Karpas-422 (cell line): ENCODE measurements at regions not wholly inside any gene's neighbourhood (a gene's known extent, or its start where the extent isn't known, plus 50 kb on each side); places are given as distances from the start of the nearest gene placed in this dataset.

Source experiments
- DNase-seq: peaks from one replicate; pipeline ENCODE4 v3.0.0-alpha.2; 2015
- H2AFZ ChIP-seq: fragments of 200-600 bp; sonication (generic); 2 replicates; pipeline ENCODE4 v1.6.1; 2014; ENCODE audit warnings: antibody characterized with exemption, low read length, mixed read lengths
- H3K27ac ChIP-seq: fragments of 200-600 bp; sonication (generic); 2 replicates; pipeline ENCODE4 v1.5.1; 2014; ENCODE audit warnings: mild to moderate bottlenecking, low read length, moderate library complexity
- H3K27me3 ChIP-seq: fragments of 200-600 bp; sonication (generic); 2 replicates; pipeline ENCODE4 v1.6.1; 2014; ENCODE audit warnings: low read length, mixed read lengths
- H3K36me3 ChIP-seq: fragments of 200-600 bp; sonication (generic); 2 replicates; pipeline ENCODE4 v1.6.1; 2014; ENCODE audit warnings: low read length, mixed read lengths; ENCODE audit not compliant: insufficient read depth
- H3K4me1 ChIP-seq: fragments of 200-600 bp; sonication (generic); 2 replicates; pipeline ENCODE4 v1.6.1; 2014; ENCODE audit warnings: mild to moderate bottlenecking, low read length, mixed read lengths
- H3K4me2 ChIP-seq: fragments of 200-600 bp; sonication (generic); 2 replicates; pipeline ENCODE4 v1.6.1; 2014; ENCODE audit warnings: low read length, low read depth, mild to moderate bottlenecking; ENCODE audit not compliant: poor library complexity, severe bottlenecking
- H3K4me3 ChIP-seq: fragments of 200-600 bp; sonication (generic); 2 replicates; pipeline ENCODE4 v1.5.1; 2014; ENCODE audit warnings: mild to moderate bottlenecking, antibody characterized with exemption, low read length, mixed read lengths
- H3K79me2 ChIP-seq: fragments of 200-600 bp; sonication (generic); 2 replicates; pipeline ENCODE4 v1.6.1; 2014; ENCODE audit warnings: mild to moderate bottlenecking, low read length, mixed read lengths
- H3K9ac ChIP-seq: fragments of 200-600 bp; sonication (generic); 2 replicates; pipeline ENCODE4 v1.6.0; 2014; ENCODE audit warnings: low read length
- H3K9me2 ChIP-seq: fragments of 200-600 bp; sonication (generic), shearing (Covaris generic); replicated peaks from 2 replicates; pipeline ENCODE4 v1.6.0; 2014; ENCODE audit warnings: mild to moderate bottlenecking, low read length, moderate library complexity; ENCODE audit not compliant: insufficient read depth
- H3K9me3 ChIP-seq: fragments of 300-700, 200-600 bp; sonication (generic); 2 replicates; pipeline ENCODE4 v1.6.1; 2014; ENCODE audit warnings: low read length, mixed read lengths
- H4K20me1 ChIP-seq: fragments of 200-600 bp; sonication (generic); 2 replicates; pipeline ENCODE4 v1.6.1; 2014; ENCODE audit warnings: mild to moderate bottlenecking, antibody characterized with exemption, low read length, low read depth; ENCODE audit not compliant: insufficient read depth

- Histone ChIP-seq H3K9me2 (no peaks in the 10 kb centered on the region), H2AFZ (no peak overlapping the region), H3K4me3 (no peak overlapping the region), H3K79me2 (no peaks in the 10 kb centered on the region), H3K4me2 (no peak overlapping the region), H3K9me3 (no peaks in the 10 kb centered on the region), H3K4me1 (peaks cover 6% of the 10 kb centered on the region), H3K27ac (no peak overlapping the region), H3K9ac (no peak overlapping the region), H4K20me1 (no peaks in the 10 kb centered on the region), H3K36me3 (no peaks in the 10 kb centered on the region), H3K27me3 (no peaks in the 10 kb centered on the region)
- no peak for DNase-seq
Measured at GRCh38 chrX:40931921-40932320, 153.3 kb upstream of the USP9X start.

- Histone ChIP-seq H3K9me2 (no peaks in the 10 kb centered on the region), H3K9ac (peak overlapping the region; percentile 18; the same call in 1 of the 2 replicates), H2AFZ (no peak overlapping the region), H3K4me3 (no peak overlapping the region), H3K4me2 (peak overlapping the region; percentile 42), H3K4me1 (peaks cover 6% of the 10 kb centered on the region), H3K36me3 (no peaks in the 10 kb centered on the region), H3K9me3 (no peaks in the 10 kb centered on the region), H4K20me1 (no peaks in the 10 kb centered on the region), H3K27ac (no peak overlapping the region), H3K79me2 (no peaks in the 10 kb centered on the region), H3K27me3 (no peaks in the 10 kb centered on the region)
- DNase-seq: no peak
Measured at GRCh38 chrX:40933132-40933705, 152.0 kb upstream of the USP9X start.

- no peaks in the 10 kb centered on the region for H3K9me3 ChIP-seq
- no peaks in the 10 kb centered on the region for H4K20me1 ChIP-seq
- H3K79me2 ChIP-seq: no peaks in the 10 kb centered on the region
- no peak overlapping the region for H3K27ac ChIP-seq
- H3K4me1 ChIP-seq: peaks cover 6% of the 10 kb centered on the region
- H3K36me3 ChIP-seq: no peaks in the 10 kb centered on the region
- DNase-seq: no peak
- H3K9me2 ChIP-seq: no peaks in the 10 kb centered on the region
- H3K27me3 ChIP-seq: no peaks in the 10 kb centered on the region
- peak overlapping the region; percentile 42 for H3K4me2 ChIP-seq
- H3K4me3 ChIP-seq: no peak overlapping the region
- no peak overlapping the region for H2AFZ ChIP-seq
- H3K9ac ChIP-seq: no peak overlapping the region
Measured at GRCh38 chrX:40933706-40934425, 151.4 kb upstream of the USP9X start.

- Histone ChIP-seq H3K9me2 (no peaks in the 10 kb centered on the region), H3K4me3 (no peak overlapping the region), H3K27ac (no peak overlapping the region), H3K79me2 (no peaks in the 10 kb centered on the region), H3K27me3 (no peaks in the 10 kb centered on the region; the same call in 1 of the 2 replicates), H3K9ac (no peak overlapping the region), H3K4me1 (peaks cover 6% of the 10 kb centered on the region), H3K9me3 (no peaks in the 10 kb centered on the region), H2AFZ (no peak overlapping the region), H4K20me1 (no peaks in the 10 kb centered on the region), H3K4me2 (no peak overlapping the region), H3K36me3 (no peaks in the 10 kb centered on the region)
- DNase-seq: no peak
Measured at GRCh38 chrX:40936827-40937226, 148.4 kb upstream of the USP9X start.

- Histone ChIP-seq H3K4me2 (no peak overlapping the region), H3K9ac (no peak overlapping the region), H3K4me1 (peaks cover 2% of the 10 kb centered on the region; the same call in 1 of the 2 replicates), H3K9me3 (no peaks in the 10 kb centered on the region), H3K9me2 (no peaks in the 10 kb centered on the region), H3K36me3 (no peaks in the 10 kb centered on the region), H3K27me3 (no peaks in the 10 kb centered on the region; the same call in 1 of the 2 replicates), H2AFZ (no peak overlapping the region), H3K79me2 (no peaks in the 10 kb centered on the region), H4K20me1 (no peaks in the 10 kb centered on the region), H3K4me3 (no peak overlapping the region), H3K27ac (no peak overlapping the region)
- no peak for DNase-seq
Measured at GRCh38 chrX:40938423-40938822, 146.8 kb upstream of the USP9X start.

- H3K9me2 ChIP-seq: no peaks in the 10 kb centered on the region
- DNase-seq: no peak
- no peaks in the 10 kb centered on the region for H3K4me1 ChIP-seq
- H3K4me2 ChIP-seq: no peak overlapping the region
- H3K9me3 ChIP-seq: no peaks in the 10 kb centered on the region
- H3K9ac ChIP-seq: no peak overlapping the region
- no peaks in the 10 kb centered on the region for H3K79me2 ChIP-seq
- no peak overlapping the region for H3K27ac ChIP-seq
- H3K27me3 ChIP-seq: no peaks in the 10 kb centered on the region; the same call in 1 of the 2 replicates
- H4K20me1 ChIP-seq: no peaks in the 10 kb centered on the region
- H3K4me3 ChIP-seq: no peak overlapping the region
- H3K36me3 ChIP-seq: no peaks in the 10 kb centered on the region
- no peak overlapping the region for H2AFZ ChIP-seq
Measured at GRCh38 chrX:40943093-40943641, 142.1 kb upstream of the USP9X start.

- Histone ChIP-seq H3K27ac (no peak overlapping the region), H2AFZ (no peak overlapping the region), H3K4me2 (no peak overlapping the region), H3K9ac (no peak overlapping the region), H3K27me3 (no peaks in the 10 kb centered on the region; the same call in 1 of the 2 replicates), H4K20me1 (no peaks in the 10 kb centered on the region), H3K4me1 (no peaks in the 10 kb centered on the region), H3K9me3 (no peaks in the 10 kb centered on the region), H3K9me2 (no peaks in the 10 kb centered on the region), H3K79me2 (no peaks in the 10 kb centered on the region), H3K36me3 (no peaks in the 10 kb centered on the region), H3K4me3 (no peak overlapping the region)
- DNase-seq: no peak
Measured at GRCh38 chrX:40945361-40945713, 139.9 kb upstream of the USP9X start.

GRCh38 chrX:40947276-40947675 is 138.0 kb upstream of the USP9X start:
- no peak for DNase-seq
- no peak overlapping the region for H3K4me2 ChIP-seq

More at GRCh38 chrX:40947276-40947675, 138.0 kb upstream of the USP9X start:
- H3K9me2 ChIP-seq: no peaks in the 10 kb centered on the region
- H3K4me1 ChIP-seq: no peaks in the 10 kb centered on the region
- no peak overlapping the region for H3K9ac ChIP-seq
- no peaks in the 10 kb centered on the region for H3K79me2 ChIP-seq
- H3K36me3 ChIP-seq: no peaks in the 10 kb centered on the region
- no peaks in the 10 kb centered on the region for H3K27me3 ChIP-seq
- no peak overlapping the region for H3K4me3 ChIP-seq
- H2AFZ ChIP-seq: no peak overlapping the region
- H3K9me3 ChIP-seq: no peaks in the 10 kb centered on the region
- no peak overlapping the region for H3K27ac ChIP-seq
- no peaks in the 10 kb centered on the region for H4K20me1 ChIP-seq
